H1 (cell line): ENCODE measurements at regions not wholly inside any gene's neighbourhood (a gene's known extent, or its start where the extent isn't known, plus 50 kb on each side); places are given as distances from the start of the nearest gene placed in this dataset.

ENCODE experiments used
- CTCF ChIA-PET: fragments of 300-600 bp; sonication (Branson Sonifier 250); formaldehyde crosslinking; loops from one replicate; lab custom pipeline; 2021; ENCODE audit not compliant: partially characterized antibody; lab: Charles Lee
- POLR2A ChIA-PET: fragments of 300-600 bp; sonication (Branson Sonifier 250); formaldehyde crosslinking; loops from one replicate; lab custom pipeline; 2021; ENCODE audit warnings: inconsistent platforms; ENCODE audit not compliant: partially characterized antibody; lab: Charles Lee
- DNase-seq, 2 experiments: peaks; one replicate each; pipeline versions ENCODE4 v3.0.0 to v3.0.0-alpha.2; 2010 to 2022; ENCODE audit warnings: low spot score in 2 of 2, low read depth in 1 of 2, mixed read lengths in 1 of 2
- FAIRE-seq: peaks from 2 replicates; lab custom pipeline; 2011; peaks lifted over from hg19 to GRCh38; lab: Jason Lieb, UNC
- H2AFZ ChIP-seq: 2 replicates; pipeline ENCODE4 v1.8.1; 2012; ENCODE audit warnings: low read length, inconsistent platforms
- H2AK5ac ChIP-seq: 2 replicates; pipeline ENCODE4 v1.6.1; 2013; ENCODE audit warnings: low read depth, low read length
- H2BK120ac ChIP-seq: replicated peaks from 2 replicates; pipeline ENCODE3; 2013; ENCODE audit warnings: low read depth, low read length, inconsistent platforms
- H2BK12ac ChIP-seq: 2 replicates; pipeline ENCODE4 v1.6.1; 2013; ENCODE audit warnings: low read depth, low read length
- H2BK15ac ChIP-seq: 2 replicates; pipeline ENCODE4 v1.6.1; 2013; ENCODE audit warnings: low read length
- H2BK20ac ChIP-seq: 2 replicates; pipeline ENCODE4 v1.6.1; 2013; ENCODE audit warnings: low read length
- H2BK5ac ChIP-seq: 2 replicates; pipeline ENCODE4 v1.6.1; 2013; ENCODE audit warnings: low read depth, low read length
- H3K14ac ChIP-seq: 2 replicates; pipeline ENCODE4 v1.6.1; 2013; ENCODE audit warnings: inconsistent platforms; ENCODE audit not compliant: insufficient read length
- H3K18ac ChIP-seq: 2 replicates; pipeline ENCODE4 v1.6.1; 2013; ENCODE audit warnings: low read length; ENCODE audit errors: extremely low read depth
- H3K23ac ChIP-seq: 2 replicates; pipeline ENCODE4 v1.6.1; 2013; ENCODE audit warnings: inconsistent platforms; ENCODE audit not compliant: insufficient read length
- H3K23me2 ChIP-seq: 2 replicates; pipeline ENCODE4 v1.6.1; 2013; ENCODE audit warnings: low read depth, low read length
- H3K27ac ChIP-seq: 2 replicates; pipeline ENCODE4 v1.6.1; 2011; ENCODE audit warnings: low read depth, low read length, inconsistent platforms
- H3K27me3 ChIP-seq, 4 experiments: replicated peaks in 1 of 4; 1 replicate in 1 of 4; 2 replicates in 3 of 4; pipeline versions ENCODE4 v1.6.1 to v1.8.1; 2011 to 2013; ENCODE audit warnings: low read length in 3 of 4, mild to moderate bottlenecking in 3 of 4, inconsistent platforms in 2 of 4, mixed read lengths in 2 of 4, moderate library complexity in 1 of 4; ENCODE audit not compliant: control insufficient read depth in 3 of 4, insufficient read depth in 3 of 4; ENCODE audit errors: extremely low read depth in 1 of 4
- H3K36me3 ChIP-seq, 4 experiments: 2 replicates each; pipeline versions ENCODE4 v1.6.1 to v1.8.1; 2011 to 2013; ENCODE audit warnings: mild to moderate bottlenecking in 4 of 4, low read length in 3 of 4, moderate library complexity in 2 of 4, control low read depth in 1 of 4, inconsistent platforms in 1 of 4; ENCODE audit not compliant: insufficient read depth in 4 of 4, control insufficient read depth in 2 of 4
- H3K4ac ChIP-seq: replicated peaks from 2 replicates; pipeline ENCODE3; 2013; ENCODE audit warnings: low read length, low read depth, mixed read lengths, inconsistent platforms; ENCODE audit not compliant: insufficient read length
- H3K4me1 ChIP-seq, 4 experiments: replicated peaks in 1 of 4; 1 replicate in 1 of 4; 2 replicates in 3 of 4; pipeline versions ENCODE4 v1.6.1 to v1.8.1; 2011 to 2013; ENCODE audit warnings: low read length in 3 of 4, inconsistent platforms in 2 of 4, mixed read lengths in 1 of 4; ENCODE audit not compliant: insufficient read depth in 4 of 4, control insufficient read depth in 3 of 4
- H3K4me2 ChIP-seq, 2 experiments: 2 replicates each; pipeline versions ENCODE4 v1.6.1 to v1.8.1; 2011 to 2013; ENCODE audit warnings: low read depth in 2 of 2, low read length in 2 of 2, control low read depth in 1 of 2, inconsistent platforms in 1 of 2, mild to moderate bottlenecking in 1 of 2; ENCODE audit not compliant: insufficient read depth in 1 of 2
- H3K4me3 ChIP-seq, 4 experiments: fragments of 200-600, 300-600 bp in 1 of 4; sonication (generic), shearing (Covaris generic), sonication (Bioruptor Twin) in 1 of 4; 2 replicates each; pipeline versions ENCODE4 v1.5.1 to v1.8.1; 2011 to 2016; ENCODE audit warnings: low read length in 4 of 4, low read depth in 3 of 4, control low read depth in 2 of 4, inconsistent platforms in 2 of 4, mild to moderate bottlenecking in 2 of 4, mixed read lengths in 1 of 4, moderate library complexity in 1 of 4; ENCODE audit not compliant: insufficient read depth in 2 of 4; ENCODE audit errors: extremely low read depth in 1 of 4
- H3K56ac ChIP-seq: replicated peaks from 2 replicates; pipeline ENCODE3; 2013; ENCODE audit warnings: low read depth, mild to moderate bottlenecking, mixed read lengths, low read length, inconsistent platforms; ENCODE audit not compliant: insufficient read length
- H3K79me1 ChIP-seq: 2 replicates; pipeline ENCODE4 v1.6.1; 2013; ENCODE audit warnings: low read depth, low read length, control low read depth
- H3K79me2 ChIP-seq, 2 experiments: 2 replicates each; pipeline versions ENCODE4 v1.6.1 to v1.8.1; 2012 to 2013; ENCODE audit warnings: low read length in 2 of 2, mild to moderate bottlenecking in 2 of 2, inconsistent platforms in 1 of 2; ENCODE audit not compliant: insufficient read depth in 2 of 2, control insufficient read depth in 1 of 2
- H3K9ac ChIP-seq, 4 experiments: replicated peaks in 1 of 4; 1 replicate in 1 of 4; 2 replicates in 3 of 4; pipeline versions ENCODE4 v1.6.1 to v1.8.1; 2011 to 2013; ENCODE audit warnings: low read depth in 3 of 4, low read length in 3 of 4, control low read depth in 2 of 4, mild to moderate bottlenecking in 2 of 4, moderate library complexity in 2 of 4, inconsistent platforms in 1 of 4; ENCODE audit errors: extremely low read depth in 1 of 4
- H3K9me3 ChIP-seq, 2 experiments: 2 replicates each; pipeline versions ENCODE4 v1.6.1 to v1.8.1; 2012 to 2013; ENCODE audit warnings: mild to moderate bottlenecking in 2 of 2, moderate library complexity in 2 of 2, control low read depth in 1 of 2, inconsistent platforms in 1 of 2, low read depth in 1 of 2, low read length in 1 of 2, mixed read lengths in 1 of 2; ENCODE audit not compliant: insufficient read depth in 2 of 2
- H4K20me1 ChIP-seq, 2 experiments: replicated peaks in 1 of 2; 2 replicates each; pipeline versions ENCODE3 to v1.8.1; 2011 to 2013; ENCODE audit warnings: inconsistent platforms in 2 of 2, low read length in 2 of 2, mild to moderate bottlenecking in 1 of 2; ENCODE audit not compliant: insufficient read depth in 2 of 2, control insufficient read depth in 1 of 2
- H4K5ac ChIP-seq: 2 replicates; pipeline ENCODE4 v1.6.1; 2013; ENCODE audit warnings: low read length, low read depth, mixed read lengths, inconsistent platforms; ENCODE audit not compliant: insufficient read length
- H4K8ac ChIP-seq: 2 replicates; pipeline ENCODE4 v1.8.0; 2013; ENCODE audit warnings: mild to moderate bottlenecking, moderate library complexity, low read length, inconsistent platforms; ENCODE audit not compliant: insufficient read depth; ENCODE audit errors: extremely low read depth
- H4K91ac ChIP-seq: replicated peaks from 2 replicates; pipeline ENCODE3; 2013; ENCODE audit warnings: low read length, mixed read lengths, inconsistent platforms; ENCODE audit not compliant: insufficient read length
- MAX ChIP-seq: IDR thresholded peaks from 2 replicates; pipeline ENCODE4 v1.6.1; 2012; ENCODE audit warnings: inconsistent platforms
- WGBS, 2 experiments: shearing (Covaris generic) in 1 of 2; methylation state at CpG; one replicate each; pipeline versions ENCODE4 v1.1.6 to v1.1.7; 2013 to 2015; ENCODE audit warnings: low lambda C conversion rate in 2 of 2, mixed read lengths in 2 of 2, inconsistent platforms in 1 of 2, low coverage in 1 of 2, missing lambda C conversion rate in 1 of 2; ENCODE audit not compliant: insufficient replicate concordance in 2 of 2, insufficient coverage in 1 of 2, insufficient read length in 1 of 2; ENCODE audit errors: extremely low coverage in 1 of 2, missing lambda C conversion rate in 1 of 2; 5-methylcytosine and 5-hydroxymethylcytosine counted together

- ChIA-PET CTCF (interaction anchor here (0.6 to 1.4 kb wide), 2 partner anchors 16 to 173 kb away, joined by 3 read pairs; no protein-coding TSS in a partner anchor), POLR2A (no interaction called here)
- Histone ChIP-seq H2BK120ac (no peak overlapping the region), H4K20me1 (no peaks in the 10 kb centered on the region), H2AK5ac (no peak overlapping the region), H4K5ac (no peak overlapping the region), H3K14ac (no peak overlapping the region), H3K18ac (no peak overlapping the region), H3K56ac (no peak overlapping the region), H3K4ac (no peak overlapping the region), H3K36me3 (no peaks in the 10 kb centered on the region), H3K23me2 (no peaks in the 10 kb centered on the region), H4K91ac (no peak overlapping the region), H2BK12ac (no peak overlapping the region), H2BK20ac (no peak overlapping the region), H3K4me2 (no peak overlapping the region), H3K79me1 (no peaks in the 10 kb centered on the region), H3K23ac (no peak overlapping the region), H3K79me2 (no peaks in the 10 kb centered on the region), H3K4me3 (no peak overlapping the region), H3K9ac (no peak overlapping the region), H2BK15ac (no peak overlapping the region), H3K27me3 (no peaks in the 10 kb centered on the region), H3K9me3 (peaks cover 8 to 16% of the 10 kb centered on the region in 2 experiments), H4K8ac (no peak overlapping the region), H3K4me1 (no peaks in the 10 kb centered on the region), H2BK5ac (no peak overlapping the region), H2AFZ (0 out of 2 replicates have a peak overlapping the region, but pooled peaks have one; percentile 13), H3K27ac (no peak overlapping the region)
- no peak for DNase-seq
- no peak for TF ChIP-seq MAX
- 66% methylated on average over 2 of the region's 2 CpGs; no CpG with 5 or more reads in 1 of the 2 experiments for WGBS, 2 experiments
- no peak for FAIRE-seq
Measured at GRCh38 chr1:187943606-187944403, 1115.1 kb downstream of the PLA2G4A start.
